ENCODE measurements at regions not wholly inside any gene's neighbourhood (a gene's known extent, or its start where the extent isn't known, plus 50 kb on each side); places are given as distances from the start of the nearest gene placed in this dataset.
"Not testable (repeated sequence)": the region's sequence is repeated elsewhere in the genome, so short reads cannot be mapped to it uniquely, and the experiment has no call there.

GRCh38 chr1:245102149-245102548, 52.6 kb upstream of the KIF26B start:
- not testable (repeated sequence) for DNase-seq (ENCODE audit: low read depth in 2 of 2)

- DNase-seq (ENCODE audit: low read depth in 2 of 2), result no peak
These were observed 55.4 kb upstream of the KIF26B start for GRCh38 chr1:245099401-245099800.

- no peak for DNase-seq (ENCODE audit: low read depth in 2 of 2)
These were observed 55.9 kb upstream of the KIF26B start for GRCh38 chr1:245098924-245099323.

- DNase-seq (ENCODE audit: low read depth in 2 of 2), result no peak
These were observed 58.3 kb upstream of the KIF26B start for GRCh38 chr1:245096311-245097066.

- no peak for DNase-seq (ENCODE audit: low read depth in 2 of 2)
These were observed 58.9 kb upstream of the KIF26B start for GRCh38 chr1:245095903-245096302.

- no peak for DNase-seq (ENCODE audit: low read depth in 2 of 2)
These were observed 59.8 kb upstream of the KIF26B start for GRCh38 chr1:245094954-245095353.

GRCh38 chr1:245094092-245094491, 60.7 kb upstream of the KIF26B start:
- DNase-seq (ENCODE audit: low read depth in 2 of 2), result no peak

- DNase-seq (ENCODE audit: low read depth in 2 of 2), result no peak
These were observed 62.2 kb upstream of the KIF26B start for GRCh38 chr1:245092638-245092976.

GRCh38 chr1:245091818-245092637, 62.8 kb upstream of the KIF26B start:
- no peak for DNase-seq (ENCODE audit: low read depth in 2 of 2)

- no peak for DNase-seq (ENCODE audit: low read depth in 2 of 2)
These were observed 63.6 kb upstream of the KIF26B start for GRCh38 chr1:245091171-245091621.

GRCh38 chr1:245090491-245091090, 64.2 kb upstream of the KIF26B start:
- no peak for DNase-seq (ENCODE audit: low read depth in 2 of 2)

- DNase-seq (ENCODE audit: low read depth in 2 of 2), result no peak
These were observed 67.1 kb upstream of the KIF26B start for GRCh38 chr1:245087723-245088122.

GRCh38 chr1:245086389-245086969, 68.3 kb upstream of the KIF26B start:
- DNase-seq (ENCODE audit: low read depth in 2 of 2), result no peak

GRCh38 chr1:245085508-245086095, 69.2 kb upstream of the KIF26B start:
- DNase-seq (ENCODE audit: low read depth in 2 of 2), result no peak

GRCh38 chr1:245084551-245084950, 70.2 kb upstream of the KIF26B start:
- DNase-seq (ENCODE audit: low read depth in 2 of 2), result no peak

- DNase-seq (ENCODE audit: low read depth in 2 of 2), result no peak
These were observed 75.7 kb upstream of the KIF26B start for GRCh38 chr1:245079021-245079609.

GRCh38 chr1:245074898-245075297, 79.9 kb upstream of the KIF26B start:
- DNase-seq (ENCODE audit: low read depth in 2 of 2), result no peak

GRCh38 chr1:245074232-245074747, 80.5 kb upstream of the KIF26B start:
- DNase-seq (ENCODE audit: low read depth in 2 of 2), result no peak

- no peak for DNase-seq (ENCODE audit: low read depth in 2 of 2)
These were observed 83.8 kb upstream of the KIF26B start for GRCh38 chr1:245070836-245071615.

- no peak for DNase-seq (ENCODE audit: low read depth in 2 of 2)
These were observed 87.5 kb upstream of the KIF26B start for GRCh38 chr1:245067257-245067656.
